Activated naive CD8-positive, alpha-beta T cell treated with anti-CD3 and anti-CD28 coated beads, Interleukin-2, amount 10 ng/mL, durations not matched to agents 7 days and 5 days (primary cell): ENCODE measurements at regions not wholly inside any gene's neighbourhood (a gene's known extent, or its start where the extent isn't known, plus 50 kb on each side); places are given as distances from the start of the nearest gene placed in this dataset.

Experiments used
- ATAC-seq: fragments of 150-1000 bp; cut with Tn5 transposase; one replicate; pipeline ENCODE4 v1.10.0; 2021; ENCODE audit warnings: low read depth, moderate library complexity
- POLR2A ChIA-PET: fragments of 350-600 bp; sonication (Branson Sonifier 250); formaldehyde crosslinking; loops from one replicate; lab custom pipeline; 2021; ENCODE audit warnings: antibody characterized with exemption; lab: Charles Lee
- DNase-seq: peaks from one replicate; pipeline ENCODE4 v3.0.0; 2021
- H3K27ac Mint-ChIP-seq: one replicate; pipeline ENCODE4 v1.8.0; 2022; ENCODE audit warnings: mild to moderate bottlenecking, mixed read lengths
- H3K27me3 Mint-ChIP-seq: one replicate; pipeline ENCODE4 v1.8.0; 2022; ENCODE audit warnings: mild to moderate bottlenecking, moderate library complexity, mixed read lengths
- H3K36me3 Mint-ChIP-seq: one replicate; pipeline ENCODE4 v1.8.0; 2021; ENCODE audit warnings: mild to moderate bottlenecking, mixed read lengths
- H3K4me1 Mint-ChIP-seq: one replicate; pipeline ENCODE4 v1.8.0; 2021; ENCODE audit warnings: mixed read lengths
- H3K4me3 Mint-ChIP-seq: one replicate; pipeline ENCODE4 v1.8.0; 2022; ENCODE audit warnings: mild to moderate bottlenecking, moderate library complexity, mixed read lengths
- H3K9me3 Mint-ChIP-seq: one replicate; pipeline ENCODE4 v1.8.0; 2021; ENCODE audit warnings: mixed read lengths

- POLR2A ChIA-PET, result no interaction called here
- no peaks in the 10 kb centered on the region for H3K9me3 Mint-ChIP-seq
- ATAC-seq, result no peak
These were observed 371.3 kb downstream of the GRIN2B start for GRCh38 chr12:13609894-13610679.

DNA sequence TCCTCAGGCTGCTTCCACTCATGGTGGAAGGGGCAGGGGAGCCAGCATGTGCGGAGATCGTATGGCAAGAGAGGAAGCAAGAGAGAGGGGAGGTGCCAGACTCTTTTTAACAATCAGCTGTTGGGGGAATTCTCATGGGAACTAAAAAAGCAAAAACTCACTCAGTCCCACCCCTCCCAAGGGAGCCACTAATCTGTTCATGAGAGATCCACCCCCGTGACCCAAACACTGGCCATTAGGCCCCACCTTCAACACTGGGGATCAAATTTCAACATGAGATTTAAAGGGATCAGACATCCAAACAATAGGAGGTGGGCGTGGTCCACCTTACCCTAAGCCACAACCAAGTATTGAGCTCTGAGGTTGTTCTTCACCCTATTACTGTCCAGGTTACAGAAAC is 375.1 kb downstream of the GRIN2B start:
- no peak for DNase-seq
- no peaks in the 10 kb centered on the region for H3K9me3 Mint-ChIP-seq
- H3K27me3 Mint-ChIP-seq, result peaks cover 5% of the 10 kb centered on the region
- POLR2A ChIA-PET, result no interaction called here
- H3K27ac Mint-ChIP-seq, result no peak overlapping the region
- no peaks in the 10 kb centered on the region for H3K4me1 Mint-ChIP-seq
- no peak overlapping the region for H3K4me3 Mint-ChIP-seq
- H3K36me3 Mint-ChIP-seq, result no peaks in the 10 kb centered on the region
- no peak for ATAC-seq

More at GRCh38 chr12:13609894-13610679, 371.3 kb downstream of the GRIN2B start:
- peaks cover 2% of the 10 kb centered on the region for H3K27me3 Mint-ChIP-seq
- no peak overlapping the region for H3K4me3 Mint-ChIP-seq
- H3K27ac Mint-ChIP-seq, result no peak overlapping the region
- no peaks in the 10 kb centered on the region for H3K4me1 Mint-ChIP-seq
- H3K36me3 Mint-ChIP-seq, result no peaks in the 10 kb centered on the region
- no peak for DNase-seq

GRCh38 chr12:13603953-13604352 is 377.4 kb downstream of the GRIN2B start:
- H3K27me3 Mint-ChIP-seq, result peaks cover 8% of the 10 kb centered on the region

GRCh38 chr12:13602172-13602571 is 379.2 kb downstream of the GRIN2B start:
- no peak for ATAC-seq
- Mint-ChIP-seq H3K27me3 (peaks cover 8% of the 10 kb centered on the region), H3K36me3 (no peaks in the 10 kb centered on the region)

More at GRCh38 chr12:13603953-13604352, 377.4 kb downstream of the GRIN2B start:
- no peak for DNase-seq
- ATAC-seq, result no peak
- POLR2A ChIA-PET, result no interaction called here
- H3K36me3 Mint-ChIP-seq, result no peaks in the 10 kb centered on the region
- H3K9me3 Mint-ChIP-seq, result no peaks in the 10 kb centered on the region
- no peak overlapping the region for H3K27ac Mint-ChIP-seq
- no peak overlapping the region for H3K4me3 Mint-ChIP-seq
- H3K4me1 Mint-ChIP-seq, result no peaks in the 10 kb centered on the region

DNA sequence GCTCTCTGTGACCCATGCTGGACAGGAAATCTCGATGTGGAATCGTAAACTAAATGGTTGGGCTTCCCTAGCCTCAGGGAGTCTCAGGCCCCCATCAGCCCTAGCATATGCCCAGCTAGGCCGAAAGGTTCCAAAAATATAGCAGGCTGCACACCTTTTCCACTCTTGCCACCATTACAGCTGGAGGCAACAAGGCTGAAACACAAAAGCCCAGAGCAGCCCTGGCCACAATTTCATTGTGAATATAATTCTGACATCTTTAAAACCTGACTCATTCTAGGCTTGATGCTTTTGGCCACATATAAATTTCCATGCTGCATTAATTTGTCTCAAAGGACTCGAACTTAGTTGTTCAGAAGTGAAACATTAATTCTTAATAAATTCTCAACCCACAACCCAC is 382.2 kb downstream of the GRIN2B start:
- ATAC-seq (no peak), DNase-seq (no peak)
- POLR2A ChIA-PET, result no interaction called here
- Mint-ChIP-seq H3K27me3 (peaks cover 5% of the 10 kb centered on the region), H3K27ac (no peak overlapping the region), H3K4me3 (no peak overlapping the region), H3K4me1 (no peaks in the 10 kb centered on the region), H3K9me3 (no peaks in the 10 kb centered on the region), H3K36me3 (no peaks in the 10 kb centered on the region)

More at GRCh38 chr12:13602172-13602571, 379.2 kb downstream of the GRIN2B start:
- no peak overlapping the region for H3K27ac Mint-ChIP-seq
- H3K4me3 Mint-ChIP-seq, result no peak overlapping the region
- POLR2A ChIA-PET, result no interaction called here
- H3K4me1 Mint-ChIP-seq, result no peaks in the 10 kb centered on the region
- no peaks in the 10 kb centered on the region for H3K9me3 Mint-ChIP-seq
- no peak for DNase-seq

- peaks cover 2% of the 10 kb centered on the region for H3K36me3 Mint-ChIP-seq
- H3K4me1 Mint-ChIP-seq, result no peaks in the 10 kb centered on the region
- no peaks in the 10 kb centered on the region for H3K9me3 Mint-ChIP-seq
- no peak overlapping the region for H3K4me3 Mint-ChIP-seq
- H3K27me3 Mint-ChIP-seq, result peaks cover 3% of the 10 kb centered on the region
- POLR2A ChIA-PET, result no interaction called here
- ATAC-seq, result no peak
- H3K27ac Mint-ChIP-seq, result no peak overlapping the region
- no peak for DNase-seq
These were observed 383.6 kb downstream of the GRIN2B start for GRCh38 chr12:13597837-13598236.

- no peaks in the 10 kb centered on the region for H3K9me3 Mint-ChIP-seq
- POLR2A ChIA-PET, result no interaction called here
- H3K4me1 Mint-ChIP-seq, result peaks cover 5% of the 10 kb centered on the region
- ATAC-seq (no peak), DNase-seq (no peak)
- peaks cover 3% of the 10 kb centered on the region for H3K27me3 Mint-ChIP-seq
- no peak overlapping the region for H3K4me3 Mint-ChIP-seq
- H3K27ac Mint-ChIP-seq, result no peak overlapping the region
- peaks cover 2% of the 10 kb centered on the region for H3K36me3 Mint-ChIP-seq
These were observed 384.2 kb downstream of the GRIN2B start for GRCh38 chr12:13597166-13597565.

GRCh38 chr12:13596714-13597113 is 384.7 kb downstream of the GRIN2B start:
- no peak for DNase-seq
- H3K27me3 Mint-ChIP-seq, result peaks cover 3% of the 10 kb centered on the region
- H3K36me3 Mint-ChIP-seq, result peaks cover 2% of the 10 kb centered on the region
- H3K4me3 Mint-ChIP-seq, result no peak overlapping the region
- no peak for ATAC-seq
- H3K4me1 Mint-ChIP-seq, result peaks cover 8% of the 10 kb centered on the region
- H3K9me3 Mint-ChIP-seq, result no peaks in the 10 kb centered on the region
- POLR2A ChIA-PET, result no interaction called here
- no peak overlapping the region for H3K27ac Mint-ChIP-seq

DNA sequence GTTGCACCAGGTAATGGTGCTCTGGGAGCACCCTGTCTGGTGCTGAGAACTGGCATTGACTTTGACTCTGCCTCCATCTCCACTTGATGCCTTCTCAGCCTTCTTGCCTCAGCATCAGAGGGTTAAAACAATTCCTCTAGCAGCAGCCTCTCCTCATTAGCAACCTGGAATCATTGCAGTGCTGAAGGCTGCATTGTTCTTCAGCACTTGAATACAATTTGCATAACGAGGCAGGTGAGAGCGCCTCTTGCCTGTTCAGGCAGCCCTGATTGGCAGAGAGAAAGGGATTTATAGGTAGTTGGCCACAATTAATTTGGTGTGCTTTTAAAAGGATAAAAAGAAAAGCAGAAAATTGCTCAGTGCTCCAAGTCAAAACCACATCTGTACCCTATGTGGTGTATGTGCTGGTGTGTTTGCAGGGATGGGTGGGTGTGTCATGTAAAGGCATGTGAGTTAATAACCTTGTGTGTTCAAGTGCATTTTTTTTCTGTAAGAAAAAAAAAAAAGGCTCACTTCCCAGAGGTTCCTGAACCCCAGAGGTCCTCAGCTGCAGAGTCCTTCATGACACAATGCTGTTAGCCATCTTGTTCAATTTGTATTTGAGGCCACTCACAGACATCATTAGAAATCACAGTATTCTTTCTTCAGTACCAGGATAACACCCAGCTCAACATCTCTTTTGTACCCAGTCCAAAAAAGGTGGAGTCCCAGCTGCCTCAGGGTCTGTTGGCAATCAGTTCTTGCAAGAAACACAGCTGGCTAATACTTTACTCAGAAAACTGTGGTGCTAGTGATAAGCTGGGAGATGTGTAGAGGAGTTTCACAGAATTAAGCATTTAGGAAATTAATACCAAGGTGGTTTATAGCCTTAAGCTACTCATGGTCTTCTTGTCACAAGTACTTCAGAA is 385.6 kb downstream of the GRIN2B start:
- no peak overlapping the region for H3K27ac Mint-ChIP-seq
- H3K4me1 Mint-ChIP-seq, result peaks cover 11% of the 10 kb centered on the region
- peaks cover 1% of the 10 kb centered on the region for H3K27me3 Mint-ChIP-seq
- ATAC-seq (no peak), DNase-seq (no peak)
- H3K36me3 Mint-ChIP-seq, result peaks cover 2% of the 10 kb centered on the region
- no peak overlapping the region for H3K4me3 Mint-ChIP-seq
- no peaks in the 10 kb centered on the region for H3K9me3 Mint-ChIP-seq
- POLR2A ChIA-PET, result no interaction called here

DNA sequence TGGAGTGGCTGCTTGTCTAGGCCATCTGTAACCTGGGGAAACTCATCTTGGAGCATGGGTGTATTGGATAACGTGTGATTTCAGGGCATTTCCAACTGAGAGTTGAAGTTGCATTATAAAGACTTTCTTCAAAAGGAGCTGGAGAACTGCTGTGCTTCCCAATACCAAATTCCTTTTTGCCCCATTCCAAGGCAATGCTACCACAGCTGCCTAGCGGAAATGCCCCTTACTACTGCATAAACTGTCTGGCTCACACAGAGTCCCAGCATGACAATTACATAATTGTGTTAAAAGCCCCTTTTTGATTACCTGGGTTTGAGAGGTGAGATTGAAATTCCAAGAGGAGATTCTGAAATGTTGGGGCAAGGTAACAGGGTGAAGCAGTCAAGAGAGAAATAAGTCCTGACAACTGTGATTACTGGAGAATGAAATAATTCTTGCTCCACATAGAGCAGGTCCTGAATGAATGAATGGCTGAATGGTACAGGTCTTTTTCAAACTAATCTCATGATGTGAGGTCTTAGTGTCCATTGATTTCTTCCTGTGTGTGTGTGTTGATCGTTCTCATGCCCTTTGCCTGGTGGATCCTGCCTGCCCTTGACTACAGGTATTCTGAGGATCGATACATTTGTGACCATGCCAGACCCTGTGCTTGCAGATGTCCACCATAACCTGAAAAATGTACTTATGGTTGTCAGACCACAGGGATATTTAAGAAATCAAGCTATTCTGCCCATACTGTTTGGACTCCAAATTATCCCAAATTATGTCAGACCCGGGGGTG is 386.5 kb downstream of the GRIN2B start:
- H3K36me3 Mint-ChIP-seq, result peaks cover 2% of the 10 kb centered on the region
- DNase-seq (no peak), ATAC-seq (no peak)
- H3K27ac Mint-ChIP-seq, result no peak overlapping the region
- H3K9me3 Mint-ChIP-seq, result no peaks in the 10 kb centered on the region
- H3K4me3 Mint-ChIP-seq, result no peak overlapping the region
- peaks cover 11% of the 10 kb centered on the region for H3K4me1 Mint-ChIP-seq
- POLR2A ChIA-PET, result no interaction called here
- peaks cover 2% of the 10 kb centered on the region for H3K27me3 Mint-ChIP-seq

- H3K27ac Mint-ChIP-seq, result peak overlapping the region; percentile 62
These were observed 389.1 kb downstream of the GRIN2B start for GRCh38 chr12:13592063-13592942.

GRCh38 chr12:13591488-13591887 is 389.9 kb downstream of the GRIN2B start:
- peaks cover 15% of the 10 kb centered on the region for H3K4me1 Mint-ChIP-seq
- peaks cover 4% of the 10 kb centered on the region for H3K27me3 Mint-ChIP-seq
- no peaks in the 10 kb centered on the region for H3K9me3 Mint-ChIP-seq
- DNase-seq, result no peak
- H3K4me3 Mint-ChIP-seq, result no peak overlapping the region
- H3K27ac Mint-ChIP-seq, result no peak overlapping the region
- POLR2A ChIA-PET, result no interaction called here
- H3K36me3 Mint-ChIP-seq, result peaks cover 2% of the 10 kb centered on the region
- ATAC-seq, result no peak

More at GRCh38 chr12:13592063-13592942, 389.1 kb downstream of the GRIN2B start:
- H3K36me3 Mint-ChIP-seq, result peaks cover 2% of the 10 kb centered on the region
- peaks cover 4% of the 10 kb centered on the region for H3K27me3 Mint-ChIP-seq
- peak overlapping the region; percentile 14 for H3K4me3 Mint-ChIP-seq
- peak; percentile 79 for ATAC-seq
- POLR2A ChIA-PET, result no interaction called here
- H3K9me3 Mint-ChIP-seq, result no peaks in the 10 kb centered on the region
- no peak for DNase-seq
- peaks cover 15% of the 10 kb centered on the region for H3K4me1 Mint-ChIP-seq
